ENCODE measurements at regions not wholly inside any gene's neighbourhood (a gene's known extent, or its start where the extent isn't known, plus 50 kb on each side); places are given as distances from the start of the nearest gene placed in this dataset.

GRCh38 chr12:42756841-42757623, 167.5 kb upstream of the PRICKLE1 start:
- TF ChIP-seq CTCF (IDR thresholded peaks at IDR 0.05; ENCODE audit: low read depth, low read length) (no peak), POLR2A (IDR thresholded peaks at IDR 0.05; ENCODE audit: extremely low read depth, insufficient read length) (no peak), MAX (IDR thresholded peaks at IDR 0.05; ENCODE audit: low read depth, low read length) (no peak), MYC (IDR thresholded peaks at IDR 0.05; ENCODE audit: low read depth, low read length) (no peak)
- no peak overlapping the region for H3K4me3 ChIP-seq (ENCODE audit: low read depth, low read length)
- DNase-seq (ENCODE audit: low read depth): peak; percentile 39

GRCh38 chr12:42750356-42750755, 160.8 kb upstream of the PRICKLE1 start:
- H3K4me3 ChIP-seq (ENCODE audit: low read depth, low read length): no peak overlapping the region
- no peak for DNase-seq (ENCODE audit: low read depth)
- TF ChIP-seq MYC (IDR thresholded peaks at IDR 0.05; ENCODE audit: low read depth, low read length) (no peak), CTCF (IDR thresholded peaks at IDR 0.05; ENCODE audit: low read depth, low read length) (no peak), MAX (IDR thresholded peaks at IDR 0.05; ENCODE audit: low read depth, low read length) (no peak), POLR2A (IDR thresholded peaks at IDR 0.05; ENCODE audit: extremely low read depth, insufficient read length) (no peak)

- DNase-seq (ENCODE audit: low read depth): no peak
- no peak for TF ChIP-seq MAX (IDR thresholded peaks at IDR 0.05; ENCODE audit: low read depth, low read length)
- TF ChIP-seq CTCF (IDR thresholded peaks at IDR 0.05; ENCODE audit: low read depth, low read length): no peak
- TF ChIP-seq POLR2A (IDR thresholded peaks at IDR 0.05; ENCODE audit: extremely low read depth, insufficient read length): no peak
- TF ChIP-seq MYC (IDR thresholded peaks at IDR 0.05; ENCODE audit: low read depth, low read length): no peak
- no peak overlapping the region for H3K4me3 ChIP-seq (ENCODE audit: low read depth, low read length)
These were observed 159.7 kb upstream of the PRICKLE1 start for GRCh38 chr12:42749239-42749638.

GRCh38 chr12:42744539-42745182, 155.1 kb upstream of the PRICKLE1 start:
- H3K4me3 ChIP-seq (ENCODE audit: low read depth, low read length): no peak overlapping the region
- DNase-seq (ENCODE audit: low read depth): peak; percentile 88
- TF ChIP-seq MAX (IDR thresholded peaks at IDR 0.05; ENCODE audit: low read depth, low read length): peak; percentile 96
- TF ChIP-seq POLR2A (IDR thresholded peaks at IDR 0.05; ENCODE audit: extremely low read depth, insufficient read length): no peak
- peak; percentile 88 for TF ChIP-seq MYC (IDR thresholded peaks at IDR 0.05; ENCODE audit: low read depth, low read length)
- no peak for TF ChIP-seq CTCF (IDR thresholded peaks at IDR 0.05; ENCODE audit: low read depth, low read length)

- no peak for TF ChIP-seq MYC (IDR thresholded peaks at IDR 0.05; ENCODE audit: low read depth, low read length)
- H3K4me3 ChIP-seq (ENCODE audit: low read depth, low read length): no peak overlapping the region
- DNase-seq (ENCODE audit: low read depth): no peak
These were observed 153.2 kb upstream of the PRICKLE1 start for GRCh38 chr12:42742716-42743115.

- TF ChIP-seq MYC (IDR thresholded peaks at IDR 0.05; ENCODE audit: low read depth, low read length) (no peak), POLR2A (IDR thresholded peaks at IDR 0.05; ENCODE audit: extremely low read depth, insufficient read length) (no peak), MAX (IDR thresholded peaks at IDR 0.05; ENCODE audit: low read depth, low read length) (no peak), CTCF (IDR thresholded peaks at IDR 0.05; ENCODE audit: low read depth, low read length) (no peak)
- H3K4me3 ChIP-seq (ENCODE audit: low read depth, low read length): no peak overlapping the region
- no peak for DNase-seq (ENCODE audit: low read depth)
These were observed 152.4 kb upstream of the PRICKLE1 start for GRCh38 chr12:42741771-42742510.
